ENCODE measurements at regions not wholly inside any gene's neighbourhood (a gene's known extent, or its start where the extent isn't known, plus 50 kb on each side); places are given as distances from the start of the nearest gene placed in this dataset.
"Not testable (repeated sequence)": the region's sequence is repeated elsewhere in the genome, so short reads cannot be mapped to it uniquely, and the experiment has no call there.

DNA sequence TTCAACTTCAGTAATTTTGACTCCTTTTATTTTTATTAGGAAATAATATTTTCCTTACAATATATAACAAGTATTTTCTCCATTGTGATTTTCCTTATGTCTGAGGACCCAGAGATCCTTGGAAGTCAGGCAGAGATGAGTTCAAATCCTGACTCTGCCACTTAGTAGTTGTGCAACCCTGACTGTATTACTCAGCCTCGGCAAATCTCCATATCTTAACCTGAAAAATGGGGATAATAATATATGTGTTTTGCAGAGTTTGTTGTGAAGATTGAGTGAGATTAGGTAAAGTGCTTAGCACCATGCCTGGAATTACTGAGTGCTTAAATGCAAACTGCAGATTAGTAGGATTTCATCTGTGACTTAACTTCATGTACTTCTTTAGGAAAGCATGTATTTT is 120.5 kb upstream of the KLF14 start:
- no peak overlapping the region for H3K4me3 ChIP-seq (ENCODE audit: low read depth, low read length)
- TF ChIP-seq, protein P1, sequence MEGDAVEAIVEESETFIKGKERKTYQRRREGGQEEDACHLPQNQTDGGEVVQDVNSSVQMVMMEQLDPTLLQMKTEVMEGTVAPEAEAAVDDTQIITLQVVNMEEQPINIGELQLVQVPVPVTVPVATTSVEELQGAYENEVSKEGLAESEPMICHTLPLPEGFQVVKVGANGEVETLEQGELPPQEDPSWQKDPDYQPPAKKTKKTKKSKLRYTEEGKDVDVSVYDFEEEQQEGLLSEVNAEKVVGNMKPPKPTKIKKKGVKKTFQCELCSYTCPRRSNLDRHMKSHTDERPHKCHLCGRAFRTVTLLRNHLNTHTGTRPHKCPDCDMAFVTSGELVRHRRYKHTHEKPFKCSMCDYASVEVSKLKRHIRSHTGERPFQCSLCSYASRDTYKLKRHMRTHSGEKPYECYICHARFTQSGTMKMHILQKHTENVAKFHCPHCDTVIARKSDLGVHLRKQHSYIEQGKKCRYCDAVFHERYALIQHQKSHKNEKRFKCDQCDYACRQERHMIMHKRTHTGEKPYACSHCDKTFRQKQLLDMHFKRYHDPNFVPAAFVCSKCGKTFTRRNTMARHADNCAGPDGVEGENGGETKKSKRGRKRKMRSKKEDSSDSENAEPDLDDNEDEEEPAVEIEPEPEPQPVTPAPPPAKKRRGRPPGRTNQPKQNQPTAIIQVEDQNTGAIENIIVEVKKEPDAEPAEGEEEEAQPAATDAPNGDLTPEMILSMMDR (IDR thresholded peaks at IDR 0.05; ENCODE audit: low read depth, low read length), result no peak
- in situ Hi-C loops (cut with HindIII; ENCODE audit: low sequenced_read_pairs), result no loop called here

DNA sequence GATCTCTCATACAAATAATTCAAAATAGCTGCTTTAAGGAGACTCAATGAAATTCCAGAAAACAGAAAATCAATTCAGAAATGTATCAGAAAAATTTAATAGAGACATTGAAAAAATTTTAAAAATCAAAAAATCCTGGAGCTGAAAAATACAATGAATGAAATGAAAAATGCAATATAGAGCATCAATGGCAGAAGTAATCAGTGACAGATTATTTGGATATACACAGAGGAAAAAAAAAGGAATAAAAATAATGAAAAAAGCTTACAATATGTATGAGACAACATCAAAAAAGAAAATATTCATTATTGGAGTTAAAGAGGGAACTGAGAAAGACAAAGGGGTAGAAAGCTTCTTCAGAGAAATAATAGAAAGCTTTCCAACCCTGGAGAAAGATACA is 122.9 kb upstream of the KLF14 start:
- in situ Hi-C loops (cut with HindIII; ENCODE audit: low sequenced_read_pairs), result no loop called here
- TF ChIP-seq, protein P1 (IDR thresholded peaks at IDR 0.05; ENCODE audit: low read depth, low read length), result no peak
- H3K4me3 ChIP-seq (ENCODE audit: low read depth, low read length), result no peak overlapping the region
- DNase-seq (ENCODE audit: low read depth, low spot score), result no peak

More for the DNA sequence above, 120.5 kb upstream of the KLF14 start:
- no peak for DNase-seq (ENCODE audit: low read depth, low spot score)

DNA sequence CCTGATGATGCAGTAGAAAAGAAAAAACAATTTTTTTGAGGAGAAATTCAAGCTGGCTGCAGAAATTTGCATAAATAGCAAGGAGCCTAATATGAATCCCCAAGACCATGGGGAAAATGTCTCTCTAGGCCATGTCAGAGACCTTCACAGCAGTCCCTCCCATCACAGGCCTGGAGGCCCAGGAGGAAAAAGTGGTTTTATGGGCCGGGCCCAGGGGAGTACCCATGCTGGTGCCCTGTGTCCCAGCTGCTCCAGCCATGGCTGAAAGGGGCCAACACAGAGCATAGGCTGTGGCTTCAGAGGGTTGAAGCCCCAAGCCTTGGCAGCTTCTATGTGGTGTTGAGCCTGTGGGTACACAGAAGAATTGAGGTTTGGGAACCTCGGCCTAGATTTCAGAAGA is 126.8 kb upstream of the KLF14 start:
- in situ Hi-C loops (cut with HindIII; ENCODE audit: low sequenced_read_pairs); H3K4me3 ChIP-seq (ENCODE audit: low read depth, low read length); DNase-seq (ENCODE audit: low read depth, low spot score): not testable (repeated sequence)

DNA sequence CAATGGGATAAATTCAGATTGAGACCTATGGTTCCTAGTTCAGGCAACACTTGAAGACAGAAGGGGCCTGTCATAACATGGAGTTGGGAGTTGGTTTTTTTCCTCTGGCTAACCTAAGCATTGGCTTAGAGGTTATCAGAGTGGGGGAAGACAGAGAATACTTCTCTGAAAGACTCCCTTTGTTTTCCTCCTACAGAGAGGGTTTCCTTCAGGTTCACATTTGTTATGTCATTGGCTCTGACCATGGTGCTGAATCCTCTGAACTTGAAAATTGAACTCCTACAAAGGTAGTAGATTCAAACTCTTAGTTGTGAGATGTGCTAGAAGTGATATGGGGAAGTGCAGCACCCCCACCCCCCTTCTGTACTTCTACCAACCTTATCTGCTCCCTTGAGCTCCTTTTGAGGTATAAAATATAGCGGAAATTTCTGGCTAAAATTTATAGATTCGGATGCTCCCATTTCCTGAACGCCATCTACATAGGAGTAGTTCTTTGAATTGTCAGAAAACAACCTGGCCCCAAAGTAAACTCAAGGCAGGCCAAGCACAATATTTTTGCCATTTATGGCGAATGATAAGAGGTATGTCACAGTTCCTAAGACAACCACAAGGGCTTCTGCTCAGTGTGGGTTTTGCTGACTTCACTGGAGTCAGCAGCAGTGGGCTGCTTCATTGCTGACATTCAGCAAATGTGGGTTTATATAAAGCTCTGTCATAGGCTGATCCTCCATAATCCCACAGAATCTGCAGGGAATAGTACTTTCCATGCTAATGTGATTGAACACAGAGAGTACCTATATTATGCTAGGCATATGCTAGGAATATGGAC is 131.6 kb upstream of the KLF14 start:
- no peak overlapping the region for H3K4me3 ChIP-seq (ENCODE audit: low read depth, low read length)
- TF ChIP-seq, protein P1 (IDR thresholded peaks at IDR 0.05; ENCODE audit: low read depth, low read length), result no peak
- DNase-seq (ENCODE audit: low read depth, low spot score), result no peak
- in situ Hi-C loops (cut with HindIII; ENCODE audit: low sequenced_read_pairs), result no loop called here

DNA sequence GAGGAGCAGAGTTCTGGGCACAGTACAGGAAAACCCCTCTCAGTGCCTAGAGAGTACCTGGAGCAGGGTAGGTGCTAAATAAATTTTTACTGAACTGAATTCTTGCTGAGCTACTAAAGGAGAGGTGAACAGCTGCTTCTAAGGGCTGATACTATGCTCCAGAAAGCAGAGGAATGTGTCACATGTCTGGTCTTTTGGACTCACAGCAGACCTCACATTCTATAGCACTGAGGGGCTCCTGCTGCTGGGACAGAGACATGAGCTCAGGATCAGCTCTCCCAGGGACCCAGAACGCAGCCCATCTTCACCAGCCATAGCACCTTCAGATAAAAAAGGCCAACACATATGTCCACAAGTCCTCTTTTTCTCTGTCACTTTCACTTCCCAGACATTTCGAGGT is 133.0 kb upstream of the KLF14 start:
- no peak overlapping the region for H3K4me3 ChIP-seq (ENCODE audit: low read depth, low read length)
- TF ChIP-seq, protein P1 (IDR thresholded peaks at IDR 0.05; ENCODE audit: low read depth, low read length), result no peak
- DNase-seq (ENCODE audit: low read depth, low spot score), result no peak
- in situ Hi-C loops (cut with HindIII; ENCODE audit: low sequenced_read_pairs), result no loop called here

DNA sequence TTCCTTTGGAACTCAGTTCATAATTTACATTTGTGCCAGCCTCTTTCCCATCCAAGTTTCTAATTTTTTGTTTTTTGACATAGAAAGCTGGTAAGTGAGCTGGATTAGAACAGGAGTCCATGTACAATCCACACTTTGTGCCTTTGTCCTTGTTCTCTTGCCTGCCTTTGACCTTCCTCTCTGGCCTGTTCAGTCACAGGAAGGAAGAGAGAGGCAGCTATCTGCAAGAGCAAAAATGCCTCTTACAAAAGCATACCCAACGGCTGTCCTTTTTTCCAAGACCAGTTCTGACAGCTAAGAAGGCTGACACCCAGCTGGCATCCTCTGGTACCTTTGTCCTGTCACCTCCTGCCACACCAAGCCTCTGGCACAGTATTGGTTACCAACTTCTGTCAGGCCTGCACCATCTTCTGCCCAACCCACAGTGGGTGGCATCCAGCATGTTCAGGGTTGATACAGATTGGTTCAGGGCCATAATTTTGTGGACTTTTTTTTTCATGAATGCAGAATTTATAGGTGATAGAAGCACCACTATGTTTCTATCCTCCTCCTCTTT is 133.7 kb upstream of the KLF14 start:
- in situ Hi-C loops (cut with HindIII; ENCODE audit: low sequenced_read_pairs), result no loop called here
- no peak for DNase-seq (ENCODE audit: low read depth, low spot score)
- H3K4me3 ChIP-seq (ENCODE audit: low read depth, low read length), result no peak overlapping the region
- TF ChIP-seq, protein P1 (IDR thresholded peaks at IDR 0.05; ENCODE audit: low read depth, low read length), result no peak

DNA sequence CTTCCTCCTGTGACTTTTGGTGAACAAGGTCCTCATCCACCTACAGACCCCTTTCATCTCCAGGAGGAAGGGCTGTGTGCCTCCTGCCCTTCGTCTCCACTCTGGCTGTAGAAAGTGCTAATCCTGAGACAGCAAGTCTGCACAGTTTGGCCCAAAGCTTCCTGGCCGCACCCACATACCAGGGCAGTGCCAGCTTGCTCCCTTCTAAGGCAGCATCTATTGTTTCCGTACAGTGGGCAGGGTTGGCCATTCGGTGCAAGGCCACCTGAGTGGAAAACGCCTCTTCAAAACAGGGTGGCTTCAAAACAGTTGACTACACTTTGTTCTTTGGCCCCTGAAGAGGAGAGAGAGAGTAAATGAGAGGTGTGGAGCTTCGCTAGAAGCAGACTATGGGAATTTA is 134.1 kb upstream of the KLF14 start:
- in situ Hi-C loops (cut with HindIII; ENCODE audit: low sequenced_read_pairs), result no loop called here
- DNase-seq (ENCODE audit: low read depth, low spot score), result no peak
- TF ChIP-seq, protein P1 (IDR thresholded peaks at IDR 0.05; ENCODE audit: low read depth, low read length), result no peak
- no peak overlapping the region for H3K4me3 ChIP-seq (ENCODE audit: low read depth, low read length)
